Hematopoietic multipotent progenitor cell treated with erythropoietin and hydrocortisone succinate and interleukin-3 and kit ligand, for 8 days (in vitro differentiated cells): ENCODE measurements at regions not wholly inside any gene's neighbourhood (a gene's known extent, or its start where the extent isn't known, plus 50 kb on each side); places are given as distances from the start of the nearest gene placed in this dataset.

ENCODE experiments used
- DNase-seq: peaks from one replicate; pipeline ENCODE4 v3.0.0-alpha.2; 2015

DNA sequence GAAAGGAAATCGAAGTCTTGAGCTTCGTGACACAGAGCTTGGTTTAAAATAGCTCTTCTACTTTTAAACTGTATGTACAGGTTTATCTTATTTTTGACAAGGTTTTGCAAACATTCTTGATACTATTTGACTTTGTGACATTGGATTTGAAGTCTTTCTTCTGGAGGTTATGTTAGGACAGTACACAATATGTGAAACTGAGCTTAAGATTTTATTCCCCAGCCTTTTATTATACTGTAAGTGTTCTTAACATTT is 95.2 kb upstream of the BTBD3 start:
- DNase-seq = no peak

DNA sequence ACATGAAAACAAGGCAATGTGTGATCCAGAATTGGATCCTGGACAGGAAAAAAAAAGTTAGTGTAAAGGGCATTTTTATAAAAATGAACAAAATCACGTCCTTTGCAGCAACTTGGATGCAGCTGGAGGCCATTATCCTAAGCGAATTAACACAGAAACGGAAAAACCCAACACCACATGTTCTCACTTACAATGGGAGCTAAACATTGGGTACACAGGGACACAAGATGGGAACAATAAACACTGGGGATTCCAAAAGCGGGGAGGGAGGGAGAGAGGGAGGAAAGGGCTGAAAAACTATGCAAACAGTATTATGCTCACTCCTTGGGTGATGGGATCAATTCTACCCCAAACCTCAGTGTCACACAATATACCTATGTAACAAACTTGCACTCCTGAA is 91.4 kb upstream of the BTBD3 start:
- no peak for DNase-seq

DNA sequence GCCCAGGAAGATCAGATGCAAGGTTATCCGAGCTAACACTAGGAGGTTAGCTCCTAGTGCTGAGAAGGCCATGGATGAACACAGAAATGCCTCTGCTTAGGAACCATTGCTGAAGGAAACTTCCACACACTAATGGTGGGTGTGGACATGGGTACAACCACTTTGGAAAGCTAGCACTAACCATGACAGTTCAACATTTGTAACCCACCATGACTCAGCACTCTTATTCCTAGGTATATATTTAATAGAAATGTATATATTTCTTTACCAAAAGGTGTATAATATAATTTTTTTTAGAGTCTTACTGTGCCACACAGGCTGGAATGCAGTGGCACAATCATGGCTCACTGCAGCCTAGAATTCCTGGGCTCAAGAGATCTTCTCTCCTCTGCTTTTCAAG is 85.3 kb upstream of the BTBD3 start:
- DNase-seq = no peak

DNA sequence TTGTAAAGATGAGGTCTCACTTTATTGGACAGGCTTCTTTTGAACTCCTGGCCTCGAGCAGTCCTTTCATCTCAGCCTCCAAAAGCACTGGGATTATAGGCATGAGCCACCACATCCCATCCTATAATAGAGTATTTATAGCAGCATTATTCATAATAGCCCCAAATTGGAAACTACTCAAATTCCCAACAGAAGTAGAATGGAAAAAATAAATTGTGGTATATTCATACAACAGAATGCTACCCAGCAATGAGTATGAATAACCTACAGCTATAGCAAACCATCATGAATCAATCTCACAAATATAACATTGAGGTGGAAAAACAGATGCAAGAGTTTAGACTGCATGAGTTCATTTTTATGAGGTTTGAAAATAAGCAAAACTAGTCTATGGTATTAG is 84.8 kb upstream of the BTBD3 start:
- no peak for DNase-seq

DNA sequence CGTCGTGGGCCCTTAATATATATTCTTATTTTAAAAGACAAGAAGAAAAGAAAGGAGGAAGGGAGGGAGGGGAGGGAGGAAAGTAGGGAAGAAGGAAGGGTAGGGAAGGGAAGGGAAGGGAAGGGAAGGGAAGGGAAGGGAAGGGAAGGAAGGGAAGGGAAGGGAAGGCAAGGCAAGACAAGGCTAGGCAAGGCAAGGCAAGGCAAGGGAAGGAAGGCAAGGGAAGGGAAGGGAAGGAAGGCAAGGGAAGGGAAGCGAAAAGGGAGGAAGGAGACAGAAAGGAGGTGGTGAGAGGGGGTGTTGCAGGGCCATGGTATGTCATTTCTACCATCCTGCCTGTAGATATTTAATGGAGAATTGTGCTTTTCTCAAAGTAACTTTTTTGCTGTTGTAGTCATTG is 83.9 kb upstream of the BTBD3 start:
- no peak for DNase-seq

DNA sequence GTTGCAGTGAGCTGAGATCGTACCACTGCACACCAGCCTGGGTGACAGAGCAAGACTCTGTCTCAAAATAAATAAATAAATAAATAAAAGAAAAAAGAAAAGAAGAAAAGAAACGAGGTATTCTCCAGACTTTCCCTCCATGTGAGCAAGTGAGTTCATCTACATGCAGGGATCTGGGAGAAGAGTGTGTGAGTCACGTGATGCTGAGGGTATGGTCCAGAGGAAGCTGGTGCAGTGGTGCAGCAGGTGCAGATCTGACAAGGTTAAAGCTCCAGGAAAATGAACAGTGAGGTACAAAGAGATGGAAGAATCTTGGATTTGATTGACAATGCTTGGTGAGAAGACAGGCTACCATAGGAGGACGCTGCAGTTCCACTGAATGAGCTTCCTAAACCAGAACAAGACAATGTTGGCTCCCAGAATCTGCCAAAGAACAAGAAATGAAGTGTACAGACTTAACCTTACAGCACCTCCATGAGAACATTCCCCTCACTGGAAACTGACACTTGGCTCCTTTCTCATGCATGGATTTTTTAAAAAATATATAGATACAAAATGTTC is 79.5 kb upstream of the BTBD3 start:
- no peak for DNase-seq

DNA sequence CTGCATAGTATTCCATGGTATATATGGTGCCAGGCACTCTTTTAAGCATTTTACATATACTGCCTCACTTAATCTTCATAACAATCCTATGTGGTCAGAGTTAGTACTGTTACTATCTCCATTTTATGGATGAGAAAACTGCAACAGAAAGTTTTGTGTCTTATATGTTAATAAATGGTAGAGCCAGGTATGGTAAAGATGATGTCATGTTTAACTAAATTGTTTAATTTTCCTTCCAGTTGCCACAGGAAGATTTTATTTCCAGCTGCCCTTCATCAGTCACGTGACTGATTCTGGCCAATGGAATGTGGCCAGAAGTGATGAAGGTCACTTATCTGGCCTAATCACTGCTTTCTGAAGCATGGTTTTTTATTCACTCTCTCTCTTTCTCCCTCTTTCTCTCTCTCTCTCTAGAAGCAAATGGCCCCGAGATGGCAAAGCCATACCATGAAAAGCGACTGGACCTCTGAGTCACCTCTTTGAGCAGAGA is 75.7 kb upstream of the BTBD3 start:
- DNase-seq = no peak

DNA sequence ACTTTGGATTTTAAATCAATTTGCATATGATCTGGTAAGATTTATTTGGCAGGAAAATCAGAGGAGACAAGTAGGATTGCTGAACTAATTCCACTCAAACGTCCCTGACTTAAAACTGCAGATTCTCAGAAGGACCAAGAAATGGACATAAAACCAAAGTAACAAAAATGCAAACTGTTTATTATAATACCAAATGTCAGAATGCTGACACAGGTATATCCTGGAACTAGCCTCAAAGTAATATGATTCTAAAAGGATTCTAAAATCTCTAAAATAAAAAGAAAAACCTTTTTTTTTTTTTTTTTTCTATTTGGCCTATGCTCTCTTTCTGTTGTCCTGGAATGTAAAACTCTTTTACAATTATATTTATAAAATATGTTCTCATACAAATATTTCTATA is 74.4 kb upstream of the BTBD3 start:
- DNase-seq = no peak

DNA sequence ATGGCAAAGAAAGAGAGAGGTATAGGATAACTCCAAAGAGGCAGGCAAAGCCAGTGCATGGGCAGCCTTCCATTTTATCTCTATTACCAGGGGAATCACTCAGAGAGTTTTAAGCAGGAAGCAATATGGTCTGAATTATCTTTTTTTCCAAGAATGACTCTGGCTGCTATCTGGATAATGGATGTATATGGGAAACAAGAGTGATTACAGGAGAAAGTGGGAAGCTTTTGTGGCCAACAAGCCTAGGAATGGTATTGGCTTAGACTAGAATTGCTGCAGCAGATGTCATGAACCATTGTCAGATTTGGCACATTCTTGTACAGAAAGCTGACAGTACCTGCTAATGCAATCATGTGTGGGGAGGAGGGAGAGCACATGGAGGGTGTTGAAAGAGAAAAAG is 73.0 kb upstream of the BTBD3 start:
- DNase-seq = no peak

DNA sequence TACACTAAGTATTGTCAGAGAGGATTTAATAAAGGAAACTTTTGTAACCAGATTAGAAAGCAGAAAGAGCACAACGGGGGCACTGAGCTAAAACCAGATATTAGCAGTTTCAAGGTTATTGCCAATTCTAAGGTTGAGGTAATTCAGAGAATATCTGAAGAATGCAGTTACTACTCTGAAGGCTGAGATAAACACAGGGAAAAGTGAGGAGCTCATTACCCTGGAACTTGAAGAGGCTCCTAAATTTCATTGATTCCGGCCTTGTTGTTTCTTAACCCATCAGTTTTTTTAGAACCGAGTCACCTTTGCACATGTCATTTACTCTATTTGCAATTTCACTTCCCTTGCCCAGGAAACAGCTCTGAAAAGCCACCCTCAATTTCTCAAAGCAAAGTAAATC is 72.4 kb upstream of the BTBD3 start:
- no peak for DNase-seq

DNA sequence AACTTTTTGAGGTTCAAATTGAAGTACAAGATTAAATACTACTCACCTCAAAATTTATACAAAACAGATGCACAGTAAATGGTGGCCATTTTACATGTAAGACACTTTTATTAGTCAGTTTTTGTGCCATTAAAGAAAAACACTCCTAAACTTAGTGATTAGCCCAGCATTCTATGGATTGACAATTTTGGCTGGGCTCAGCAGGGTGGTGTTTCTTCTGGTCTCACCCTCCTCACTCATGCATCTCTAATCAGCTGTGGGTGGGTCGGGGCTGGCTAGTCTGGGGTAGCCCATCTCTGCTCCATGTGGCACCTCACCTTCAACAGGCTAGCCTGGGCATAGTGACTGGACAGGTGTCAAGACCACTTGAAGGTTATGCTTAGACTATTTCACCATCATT is 71.6 kb upstream of the BTBD3 start:
- DNase-seq = no peak

DNA sequence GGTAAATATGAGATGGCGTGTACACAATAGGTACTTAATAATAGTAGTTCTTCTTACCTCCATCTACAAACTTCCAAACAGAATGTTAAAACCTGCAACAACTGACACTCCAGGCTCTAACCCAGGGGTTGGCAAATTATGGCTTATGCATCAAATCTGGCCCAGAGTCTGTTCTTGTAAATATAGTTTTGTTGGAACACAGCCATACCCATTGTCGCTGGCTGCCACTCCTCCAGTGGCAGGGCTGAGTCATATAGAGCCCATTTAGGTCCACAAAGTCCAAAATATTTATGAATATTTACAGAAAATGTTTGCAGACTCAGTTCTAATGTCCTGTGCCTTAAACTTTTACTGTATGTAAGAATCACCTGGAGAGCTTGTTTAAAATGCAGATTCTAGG is 69.9 kb upstream of the BTBD3 start:
- DNase-seq = no peak

DNA sequence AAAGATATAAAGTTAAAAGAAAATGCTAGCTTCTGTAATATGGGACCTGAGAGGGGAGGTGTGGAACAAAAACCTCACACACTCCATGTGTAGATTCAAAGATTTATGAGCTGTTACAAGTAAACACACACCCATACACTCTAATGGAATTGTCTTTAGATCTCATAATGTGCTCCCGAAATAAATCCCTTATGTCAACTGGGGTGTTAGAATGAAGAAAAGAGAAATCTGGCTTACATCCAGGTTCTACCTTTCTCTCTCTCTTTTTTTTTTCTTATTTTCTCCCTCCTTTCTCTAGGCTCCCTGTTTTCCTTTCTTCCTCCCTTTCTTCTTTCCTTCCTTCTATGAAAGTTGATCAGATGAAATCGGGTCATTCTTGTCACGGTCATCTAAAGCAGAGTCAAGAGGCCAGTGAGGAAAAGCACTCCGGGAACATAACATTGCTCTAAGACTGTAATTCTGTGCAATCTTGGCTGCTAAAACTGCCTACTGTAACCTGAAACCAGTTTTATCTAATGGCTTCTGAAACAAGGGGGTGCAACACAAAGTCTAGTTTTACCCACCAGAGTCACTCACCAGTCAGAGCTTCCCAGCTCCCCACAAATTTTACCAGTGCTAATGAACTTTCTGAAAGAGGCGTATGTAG is 68.3 kb upstream of the BTBD3 start:
- DNase-seq = no peak

DNA sequence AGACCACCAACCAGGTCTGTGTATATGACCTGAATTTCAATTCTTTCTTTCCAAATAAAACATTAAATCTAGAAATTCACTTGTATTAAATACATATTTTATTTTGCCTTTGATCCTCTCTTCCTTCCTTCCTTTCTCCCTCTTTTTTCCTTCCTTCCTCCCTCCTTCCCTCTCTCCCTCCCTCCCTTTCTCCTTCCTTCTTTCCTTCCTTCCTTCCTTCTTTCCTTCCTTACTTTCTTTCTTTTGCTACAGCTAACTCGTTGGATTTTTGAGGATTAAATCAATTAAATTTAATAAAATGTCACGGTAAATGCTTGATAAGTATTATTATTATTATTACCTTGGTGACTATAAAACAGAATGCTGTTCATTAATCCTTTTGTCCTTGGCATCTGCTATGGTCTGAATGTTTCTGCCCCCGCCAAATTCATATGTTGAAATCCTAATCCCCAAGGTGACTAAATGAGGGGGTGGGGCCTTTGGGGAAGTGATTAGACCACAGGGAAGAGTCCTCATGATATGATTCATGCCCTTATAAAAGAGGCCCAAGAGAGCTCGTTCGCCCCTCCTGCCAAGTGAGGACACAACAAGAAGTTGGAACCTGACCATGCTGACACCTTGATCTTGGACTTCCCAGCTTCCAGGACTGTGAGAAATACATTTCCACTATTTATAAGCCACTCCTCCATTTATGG is 67.6 kb upstream of the BTBD3 start:
- no peak for DNase-seq

DNA sequence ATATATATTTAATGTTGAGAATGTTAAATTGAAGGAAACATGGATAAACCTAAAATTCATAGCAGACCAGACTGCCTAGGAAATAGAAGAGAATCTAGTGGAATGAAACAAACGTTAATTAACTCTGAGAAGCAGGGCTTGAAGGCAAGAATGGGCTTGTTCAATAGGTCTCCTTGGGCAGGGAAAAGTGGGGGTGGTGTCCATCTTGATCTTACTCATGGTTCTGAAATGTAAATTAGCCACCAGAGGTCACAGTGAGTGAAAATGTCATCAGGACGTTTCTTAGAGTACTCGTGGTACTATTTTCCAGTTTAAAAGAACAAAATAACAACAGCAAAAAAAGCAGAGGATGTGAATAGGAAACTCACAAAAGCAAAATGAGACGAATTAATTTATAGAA is 66.8 kb upstream of the BTBD3 start:
- DNase-seq = no peak

DNA sequence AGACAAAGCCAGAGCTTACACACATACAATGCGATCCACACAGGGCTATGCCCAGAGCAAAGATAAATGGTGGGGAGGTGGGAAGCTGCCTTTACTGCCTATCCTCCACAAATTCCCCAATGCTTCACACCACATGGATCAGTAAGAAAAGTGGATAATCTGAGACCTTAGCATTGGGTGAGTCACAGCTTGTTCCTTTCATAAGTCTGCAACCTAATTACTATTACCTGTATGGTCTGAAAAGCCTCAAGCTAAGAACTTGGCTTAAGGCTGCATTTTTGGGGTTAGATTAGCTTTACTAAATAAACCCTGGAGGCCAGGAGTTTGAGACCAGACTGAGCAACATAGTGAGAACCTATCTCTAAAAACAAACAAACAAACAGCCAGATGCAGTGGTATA is 66.0 kb upstream of the BTBD3 start:
- DNase-seq = no peak

DNA sequence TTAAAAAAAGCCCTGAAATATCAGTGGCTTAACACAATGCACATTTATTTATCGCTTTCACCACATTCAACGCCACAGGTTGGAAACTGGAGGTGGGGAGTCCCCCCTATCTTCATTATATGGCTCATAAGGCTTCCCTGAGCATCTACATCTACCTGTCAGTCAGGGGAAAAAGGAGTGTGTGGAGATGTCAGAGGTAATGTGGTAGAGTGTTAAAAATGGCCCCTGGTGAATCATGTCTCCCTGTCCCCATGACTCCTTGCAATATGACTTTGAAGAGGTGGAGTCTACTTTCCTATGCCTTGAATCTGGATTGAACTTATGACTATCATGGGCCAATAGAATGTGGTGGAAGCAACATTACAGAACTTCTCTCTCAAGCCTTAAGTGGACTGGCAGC is 65.5 kb upstream of the BTBD3 start:
- no peak for DNase-seq

DNA sequence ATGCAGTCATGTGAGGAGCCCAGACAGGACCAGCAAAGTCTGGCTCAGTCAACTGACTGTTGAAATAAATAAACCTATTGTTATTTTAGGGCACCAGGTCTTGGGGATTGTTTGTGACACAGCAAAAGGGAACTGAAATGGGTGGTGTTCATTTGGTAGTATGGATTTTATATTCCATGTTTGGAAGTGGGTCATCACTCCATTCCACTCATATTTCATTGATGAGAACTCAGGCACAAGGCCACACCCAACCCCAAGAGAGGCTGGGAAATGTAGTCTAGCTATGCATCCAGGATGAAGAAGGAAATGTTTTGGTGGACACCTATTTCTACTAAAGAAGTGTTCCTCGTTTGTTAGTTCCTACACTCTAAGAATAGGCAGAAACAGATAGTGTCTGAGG is 64.9 kb upstream of the BTBD3 start:
- DNase-seq = no peak

DNA sequence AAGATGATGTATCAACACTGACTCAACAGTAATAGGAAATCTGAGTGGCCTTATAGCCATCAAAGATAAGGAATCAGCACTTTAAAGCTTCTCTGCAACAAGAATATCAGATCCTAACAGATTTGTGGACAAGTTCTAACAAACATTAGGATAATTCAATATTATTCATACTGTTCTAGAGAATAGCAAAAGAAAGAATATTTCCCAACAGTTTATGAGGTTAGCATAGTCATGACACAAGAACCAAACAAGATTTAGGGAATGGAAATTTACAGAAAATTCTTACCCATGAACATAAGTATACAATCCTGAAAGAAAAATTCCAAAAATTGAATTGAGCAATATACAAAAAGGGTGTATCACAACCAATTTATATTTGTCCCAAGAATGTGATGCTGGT is 64.3 kb upstream of the BTBD3 start:
- no peak for DNase-seq

DNA sequence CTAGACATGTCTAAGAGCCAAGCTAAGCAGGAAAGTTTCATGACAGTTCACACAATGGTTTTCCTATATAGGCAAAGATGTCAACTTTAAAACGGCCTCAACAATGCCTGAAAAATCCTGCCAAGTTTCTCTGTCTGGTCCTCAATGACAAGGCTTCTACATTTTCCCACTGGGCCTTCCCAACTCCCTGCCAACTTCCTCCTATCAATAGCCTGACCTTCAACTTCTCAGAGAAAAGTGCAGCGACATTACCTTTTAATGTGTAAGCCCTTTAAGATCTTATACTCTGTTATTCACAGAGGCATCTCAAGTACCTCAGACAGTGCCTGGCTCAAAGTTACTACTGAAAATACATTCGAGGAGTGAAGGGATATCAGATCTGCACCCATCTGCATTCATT is 56.2 kb upstream of the BTBD3 start:
- DNase-seq = no peak

DNA sequence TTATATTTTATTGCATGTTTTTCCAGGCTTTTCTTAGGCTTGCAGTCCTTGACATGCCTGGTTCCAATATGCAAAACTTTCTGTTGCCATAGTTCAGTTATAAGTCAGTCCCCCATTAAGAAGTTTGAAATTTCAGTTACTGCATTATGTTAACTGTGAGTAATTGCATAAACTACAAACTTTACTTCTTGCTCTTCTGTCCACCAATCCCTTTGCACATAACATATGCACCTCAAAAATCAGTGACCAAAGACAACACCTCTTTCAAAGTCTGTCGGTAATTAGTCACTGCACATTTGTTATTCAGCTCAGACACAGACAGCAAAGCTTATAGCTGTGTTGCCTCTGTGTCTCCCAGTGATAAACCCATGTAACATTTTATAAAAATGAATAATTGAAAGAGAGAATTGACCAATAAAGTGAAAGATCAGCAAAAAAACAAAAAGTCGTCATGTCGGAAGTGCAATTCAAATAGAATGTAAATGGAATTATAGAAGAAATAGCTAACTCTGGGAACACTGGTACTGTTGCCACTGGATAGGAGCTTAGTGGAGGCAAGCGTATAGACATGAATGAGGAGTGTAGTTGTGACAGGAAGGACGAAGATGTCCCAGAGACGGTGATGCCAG is 50.3 kb upstream of the BTBD3 start:
- DNase-seq = no peak
